ENCODE measurements at regions not wholly inside any gene's neighbourhood (a gene's known extent, or its start where the extent isn't known, plus 50 kb on each side); places are given as distances from the start of the nearest gene placed in this dataset.
"Not testable (repeated sequence)": the region's sequence is repeated elsewhere in the genome, so short reads cannot be mapped to it uniquely, and the experiment has no call there.

- Histone ChIP-seq H3K4me3 (ENCODE audit: low read depth, low read length) (no peak overlapping the region), H3K27me3 (ENCODE audit: control insufficient read depth, insufficient read depth, low read length) (no peaks in the 10 kb centered on the region), H3K4me1 (ENCODE audit: control insufficient read depth, insufficient read depth, low read length) (no peaks in the 10 kb centered on the region), H3K27ac (ENCODE audit: low read depth, low read length) (no peak overlapping the region), H3K36me3 (ENCODE audit: control insufficient read depth, insufficient read depth, low read length) (no peaks in the 10 kb centered on the region), H3K9me3 (ENCODE audit: control insufficient read depth, insufficient read depth, low read length) (no peaks in the 10 kb centered on the region)
- DNase-seq (ENCODE audit: low read depth in 4 of 6, low spot score in 6 of 6), result peak in 2 of 6 donors; percentile 17 to 46
- no CpG with 5 or more reads among the region's 4 CpGs for WGBS (ENCODE audit: insufficient coverage)
These were observed 150.8 kb upstream of the RANBP3L start for GRCh38 chr5:36452424-36453006.

DNA sequence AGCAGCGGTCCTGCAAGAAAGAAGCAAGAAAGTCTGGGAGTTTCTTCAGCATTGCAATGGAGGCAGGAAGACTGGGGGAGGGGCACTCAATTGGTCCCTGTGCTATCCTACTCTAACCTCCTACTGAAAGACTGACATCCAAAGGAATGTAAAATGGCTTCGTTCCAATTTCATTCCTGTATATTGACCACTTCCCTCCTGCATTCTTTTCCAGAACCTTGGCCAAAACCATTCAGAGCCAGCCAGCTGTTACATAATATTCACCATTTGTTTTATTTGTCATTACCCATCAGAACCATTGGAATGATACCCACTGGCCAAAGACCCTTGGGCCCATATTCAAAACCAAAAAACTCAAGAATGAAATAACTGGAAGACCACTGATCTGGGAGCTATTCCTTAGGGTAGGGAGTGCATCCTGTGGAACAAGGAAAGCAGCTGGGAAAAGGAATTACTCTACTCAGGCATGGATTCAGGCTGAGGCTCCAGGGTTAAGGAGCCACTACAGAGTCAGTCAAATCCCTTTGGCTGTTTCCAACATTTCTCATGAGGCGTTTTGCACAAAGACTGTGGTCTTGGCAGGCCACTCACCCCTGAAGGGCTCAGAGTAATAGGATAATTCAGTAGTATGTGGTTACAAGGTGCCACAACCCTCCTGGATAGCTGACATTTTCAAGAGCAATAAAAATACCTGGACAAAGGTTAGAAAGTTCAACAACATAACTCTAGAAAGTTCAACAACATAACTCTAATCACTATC lies 148.7 kb upstream of the SLC1A3 start:
- H3K4me3 ChIP-seq (ENCODE audit: low read depth, low read length), result no peak overlapping the region
- H3K4me1 ChIP-seq (ENCODE audit: control insufficient read depth, insufficient read depth, low read length), result no peaks in the 10 kb centered on the region
- DNase-seq (ENCODE audit: low read depth in 4 of 6, low spot score in 6 of 6), result no peak
- H3K27me3 ChIP-seq (ENCODE audit: control insufficient read depth, insufficient read depth, low read length), result no peaks in the 10 kb centered on the region
- H3K9me3 ChIP-seq (ENCODE audit: control insufficient read depth, insufficient read depth, low read length), result no peaks in the 10 kb centered on the region
- 100% methylated on average over 2 of the region's 3 CpGs for WGBS (ENCODE audit: insufficient coverage)
- H3K36me3 ChIP-seq (ENCODE audit: control insufficient read depth, insufficient read depth, low read length), result no peaks in the 10 kb centered on the region
- no peak overlapping the region for H3K27ac ChIP-seq (ENCODE audit: low read depth, low read length)

- no peak overlapping the region for H3K4me3 ChIP-seq (ENCODE audit: low read depth, low read length)
- no peak overlapping the region for H3K27ac ChIP-seq (ENCODE audit: low read depth, low read length)
- H3K4me1 ChIP-seq (ENCODE audit: control insufficient read depth, insufficient read depth, low read length), result no peaks in the 10 kb centered on the region
- no peaks in the 10 kb centered on the region for H3K36me3 ChIP-seq (ENCODE audit: control insufficient read depth, insufficient read depth, low read length)
- H3K27me3 ChIP-seq (ENCODE audit: control insufficient read depth, insufficient read depth, low read length), result no peaks in the 10 kb centered on the region
- 100% methylated on average over 2 of the region's 3 CpGs for WGBS (ENCODE audit: insufficient coverage)
- no peaks in the 10 kb centered on the region for H3K9me3 ChIP-seq (ENCODE audit: control insufficient read depth, insufficient read depth, low read length)
- no peak for DNase-seq (ENCODE audit: low read depth in 4 of 6, low spot score in 6 of 6)
These were observed 147.7 kb upstream of the SLC1A3 start for GRCh38 chr5:36458746-36459145.

GRCh38 chr5:36459176-36460135 lies 146.9 kb upstream of the SLC1A3 start:
- no peaks in the 10 kb centered on the region for H3K4me1 ChIP-seq (ENCODE audit: control insufficient read depth, insufficient read depth, low read length)
- no peaks in the 10 kb centered on the region for H3K9me3 ChIP-seq (ENCODE audit: control insufficient read depth, insufficient read depth, low read length)
- no peak overlapping the region for H3K27ac ChIP-seq (ENCODE audit: low read depth, low read length)
- H3K36me3 ChIP-seq (ENCODE audit: control insufficient read depth, insufficient read depth, low read length), result no peaks in the 10 kb centered on the region
- no peaks in the 10 kb centered on the region for H3K27me3 ChIP-seq (ENCODE audit: control insufficient read depth, insufficient read depth, low read length)
- 87% methylated on average over 2 of the region's 5 CpGs for whole genome bisulfite sequencing (ENCODE audit: insufficient coverage)
- H3K4me3 ChIP-seq (ENCODE audit: low read depth, low read length), result no peak overlapping the region
- no peak for DNase-seq (ENCODE audit: low read depth in 4 of 6, low spot score in 6 of 6)

GRCh38 chr5:36462295-36463021 lies 143.9 kb upstream of the SLC1A3 start:
- 100% methylated on average over 1 of the region's 5 CpGs for WGBS (ENCODE audit: insufficient coverage)

DNA sequence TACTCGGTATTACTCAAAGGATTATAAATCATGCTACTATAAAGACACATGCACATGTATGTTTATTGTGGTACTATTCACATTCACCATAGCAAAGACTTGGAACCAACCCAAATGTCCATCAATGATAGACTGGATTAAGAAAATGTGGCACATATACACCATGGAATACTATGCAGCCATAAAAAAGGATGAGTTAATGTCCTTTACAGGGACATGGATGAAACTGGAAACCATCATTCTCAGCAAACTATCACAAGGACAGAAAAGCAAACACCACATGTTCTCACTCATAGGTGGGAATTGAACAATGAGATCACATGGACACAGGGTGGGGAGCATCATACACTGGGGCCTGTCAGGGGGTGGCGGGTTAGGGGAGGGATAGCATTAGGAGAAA lies 130.5 kb upstream of the SLC1A3 start:
- not testable (repeated sequence) for H3K4me3 ChIP-seq (ENCODE audit: low read depth, low read length); H3K36me3 ChIP-seq (ENCODE audit: control insufficient read depth, insufficient read depth, low read length); H3K27me3 ChIP-seq (ENCODE audit: control insufficient read depth, insufficient read depth, low read length); H3K9me3 ChIP-seq (ENCODE audit: control insufficient read depth, insufficient read depth, low read length); H3K4me1 ChIP-seq (ENCODE audit: control insufficient read depth, insufficient read depth, low read length); DNase-seq (ENCODE audit: low read depth in 4 of 6, low spot score in 6 of 6); H3K27ac ChIP-seq (ENCODE audit: low read depth, low read length)
- WGBS (ENCODE audit: insufficient coverage), result 100% methylated on average over 1 of the region's 2 CpGs

More at GRCh38 chr5:36462295-36463021, 143.9 kb upstream of the SLC1A3 start:
- Histone ChIP-seq H3K27me3 (ENCODE audit: control insufficient read depth, insufficient read depth, low read length) (no peaks in the 10 kb centered on the region), H3K27ac (ENCODE audit: low read depth, low read length) (no peak overlapping the region), H3K4me3 (ENCODE audit: low read depth, low read length) (no peak overlapping the region), H3K4me1 (ENCODE audit: control insufficient read depth, insufficient read depth, low read length) (no peaks in the 10 kb centered on the region), H3K9me3 (ENCODE audit: control insufficient read depth, insufficient read depth, low read length) (no peaks in the 10 kb centered on the region), H3K36me3 (ENCODE audit: control insufficient read depth, insufficient read depth, low read length) (no peaks in the 10 kb centered on the region)
- DNase-seq (ENCODE audit: low read depth in 4 of 6, low spot score in 6 of 6), result no peak

- Histone ChIP-seq H3K9me3 (ENCODE audit: control insufficient read depth, insufficient read depth, low read length) (no peaks in the 10 kb centered on the region), H3K4me3 (ENCODE audit: low read depth, low read length) (no peak overlapping the region), H3K27ac (ENCODE audit: low read depth, low read length) (no peak overlapping the region), H3K27me3 (ENCODE audit: control insufficient read depth, insufficient read depth, low read length) (no peaks in the 10 kb centered on the region), H3K36me3 (ENCODE audit: control insufficient read depth, insufficient read depth, low read length) (no peaks in the 10 kb centered on the region), H3K4me1 (ENCODE audit: control insufficient read depth, insufficient read depth, low read length) (no peaks in the 10 kb centered on the region)
- DNase-seq (ENCODE audit: low read depth in 4 of 6, low spot score in 6 of 6), result no peak
- 100% methylated on average over 3 of the region's 7 CpGs for WGBS (ENCODE audit: insufficient coverage)
These were observed 127.6 kb upstream of the SLC1A3 start for GRCh38 chr5:36478646-36479317.

- no peak for DNase-seq (ENCODE audit: low read depth in 4 of 6, low spot score in 6 of 6)
- Histone ChIP-seq H3K9me3 (ENCODE audit: control insufficient read depth, insufficient read depth, low read length) (no peaks in the 10 kb centered on the region), H3K27me3 (ENCODE audit: control insufficient read depth, insufficient read depth, low read length) (no peaks in the 10 kb centered on the region), H3K36me3 (ENCODE audit: control insufficient read depth, insufficient read depth, low read length) (no peaks in the 10 kb centered on the region), H3K27ac (ENCODE audit: low read depth, low read length) (no peak overlapping the region), H3K4me1 (ENCODE audit: control insufficient read depth, insufficient read depth, low read length) (no peaks in the 10 kb centered on the region), H3K4me3 (ENCODE audit: low read depth, low read length) (no peak overlapping the region)
- 95% methylated on average over 4 of the region's 5 CpGs for WGBS (ENCODE audit: insufficient coverage)
These were observed 124.8 kb upstream of the SLC1A3 start for GRCh38 chr5:36481454-36482120.

Data from spinal cord (tissue), 9 donors.